Osteoblast (primary cell): ENCODE measurements at regions not wholly inside any gene's neighbourhood (a gene's known extent, or its start where the extent isn't known, plus 50 kb on each side); places are given as distances from the start of the nearest gene placed in this dataset.
A peak's percentile ranks its signal among the peaks of the same experiment; 100 is the strongest.

Experiments
- DNase-seq: peaks from one replicate; pipeline ENCODE4 v3.0.0; 2011; ENCODE audit warnings: low spot score, mixed read lengths; ENCODE audit not compliant: insufficient read length; ENCODE audit errors: missing footprints
- H2AFZ ChIP-seq: 2 replicates; pipeline ENCODE4 v1.6.0; 2011; ENCODE audit warnings: mild to moderate bottlenecking, low read length
- H3K27ac ChIP-seq: 2 replicates; pipeline ENCODE4 v1.5.1; 2011; ENCODE audit warnings: mild to moderate bottlenecking, low read depth, low read length, moderate library complexity
- H3K27me3 ChIP-seq: 2 replicates; pipeline ENCODE4 v1.6.0; 2012; ENCODE audit warnings: mild to moderate bottlenecking, control low read depth, inconsistent platforms, low read length, moderate library complexity; ENCODE audit not compliant: insufficient read depth
- H3K36me3 ChIP-seq: 2 replicates; pipeline ENCODE4 v1.5.1; 2011; ENCODE audit warnings: mild to moderate bottlenecking, low read length, control low read depth, moderate library complexity; ENCODE audit not compliant: insufficient read depth
- H3K4me1 ChIP-seq: 2 replicates; pipeline ENCODE4 v1.5.1; 2011; ENCODE audit warnings: mild to moderate bottlenecking, low read length, control low read depth, moderate library complexity; ENCODE audit not compliant: insufficient read depth
- H3K4me2 ChIP-seq: 2 replicates; pipeline ENCODE4 v1.6.0; 2011; ENCODE audit warnings: mild to moderate bottlenecking, low read length; ENCODE audit not compliant: insufficient read depth
- H3K4me3 ChIP-seq: fragments of 200-600 bp; sonication (generic); 3 replicates; pipeline ENCODE4 v1.5.1; 2012; ENCODE audit warnings: mild to moderate bottlenecking, low read length, inconsistent platforms; ENCODE audit not compliant: insufficient read depth
- H3K79me2 ChIP-seq: 2 replicates; pipeline ENCODE4 v1.6.0; 2012; ENCODE audit warnings: mild to moderate bottlenecking, low read length, control low read depth, inconsistent platforms; ENCODE audit not compliant: insufficient read depth
- H3K9me3 ChIP-seq: 2 replicates; pipeline ENCODE4 v1.5.1; 2011; ENCODE audit warnings: low read depth, low read length, control low read depth
- H4K20me1 ChIP-seq: 2 replicates; pipeline ENCODE4 v1.6.0; 2012; ENCODE audit warnings: mild to moderate bottlenecking, low read length, control low read depth; ENCODE audit not compliant: insufficient read depth
- TF ChIP-seq, protein P1 (sequence below): IDR thresholded peaks from 2 replicates; pipeline ENCODE4 v1.5.1; 2011; ENCODE audit warnings: mild to moderate bottlenecking, low read depth, low read length, moderate library complexity; ENCODE audit errors: extremely low read depth

- Histone ChIP-seq H3K79me2 (no peaks in the 10 kb centered on the region), H2AFZ (peak overlapping the region; percentile 7), H3K4me2 (no peak overlapping the region), H3K4me1 (peaks cover 23% of the 10 kb centered on the region), H3K36me3 (no peaks in the 10 kb centered on the region), H3K4me3 (no peak overlapping the region), H3K9me3 (no peaks in the 10 kb centered on the region), H4K20me1 (no peaks in the 10 kb centered on the region), H3K27me3 (no peaks in the 10 kb centered on the region), H3K27ac (peak overlapping the region; percentile 24)
- TF ChIP-seq, protein P1, sequence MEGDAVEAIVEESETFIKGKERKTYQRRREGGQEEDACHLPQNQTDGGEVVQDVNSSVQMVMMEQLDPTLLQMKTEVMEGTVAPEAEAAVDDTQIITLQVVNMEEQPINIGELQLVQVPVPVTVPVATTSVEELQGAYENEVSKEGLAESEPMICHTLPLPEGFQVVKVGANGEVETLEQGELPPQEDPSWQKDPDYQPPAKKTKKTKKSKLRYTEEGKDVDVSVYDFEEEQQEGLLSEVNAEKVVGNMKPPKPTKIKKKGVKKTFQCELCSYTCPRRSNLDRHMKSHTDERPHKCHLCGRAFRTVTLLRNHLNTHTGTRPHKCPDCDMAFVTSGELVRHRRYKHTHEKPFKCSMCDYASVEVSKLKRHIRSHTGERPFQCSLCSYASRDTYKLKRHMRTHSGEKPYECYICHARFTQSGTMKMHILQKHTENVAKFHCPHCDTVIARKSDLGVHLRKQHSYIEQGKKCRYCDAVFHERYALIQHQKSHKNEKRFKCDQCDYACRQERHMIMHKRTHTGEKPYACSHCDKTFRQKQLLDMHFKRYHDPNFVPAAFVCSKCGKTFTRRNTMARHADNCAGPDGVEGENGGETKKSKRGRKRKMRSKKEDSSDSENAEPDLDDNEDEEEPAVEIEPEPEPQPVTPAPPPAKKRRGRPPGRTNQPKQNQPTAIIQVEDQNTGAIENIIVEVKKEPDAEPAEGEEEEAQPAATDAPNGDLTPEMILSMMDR, result no peak
- DNase-seq, result no peak
These were observed 132.3 kb upstream of the CHST15 start for GRCh38 chr10:124225467-124226270.

DNA sequence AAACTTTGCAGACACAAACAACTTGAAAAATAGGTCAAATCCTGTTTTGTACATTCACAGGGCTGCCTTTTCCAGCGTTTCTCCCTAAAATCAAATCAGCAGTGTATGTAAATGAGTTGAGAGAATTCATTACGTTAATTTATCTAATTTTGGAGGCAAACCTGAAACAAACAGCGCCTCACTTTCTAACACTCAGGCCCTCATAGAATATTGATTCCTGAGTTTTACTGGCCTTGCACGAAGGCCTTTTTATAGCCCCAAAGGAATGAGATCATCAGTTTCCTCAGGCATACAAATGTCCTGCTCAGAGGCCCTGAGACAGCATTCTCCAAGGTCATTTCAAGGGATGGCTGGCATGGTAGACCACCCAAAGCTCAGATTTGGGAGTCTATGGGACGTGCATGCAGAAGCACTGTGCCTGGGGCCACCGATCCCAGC lies 131.7 kb upstream of the CHST15 start:
- Histone ChIP-seq H3K4me1 (peaks cover 23% of the 10 kb centered on the region), H3K36me3 (no peaks in the 10 kb centered on the region), H3K4me3 (no peak overlapping the region), H3K79me2 (no peaks in the 10 kb centered on the region), H3K4me2 (peak overlapping the region; percentile 43), H3K27me3 (no peaks in the 10 kb centered on the region), H4K20me1 (no peaks in the 10 kb centered on the region), H3K9me3 (no peaks in the 10 kb centered on the region), H3K27ac (peak overlapping the region; percentile 24), H2AFZ (no peak overlapping the region)
- peak; percentile 71 for DNase-seq
- TF ChIP-seq, protein P1, result no peak

DNA sequence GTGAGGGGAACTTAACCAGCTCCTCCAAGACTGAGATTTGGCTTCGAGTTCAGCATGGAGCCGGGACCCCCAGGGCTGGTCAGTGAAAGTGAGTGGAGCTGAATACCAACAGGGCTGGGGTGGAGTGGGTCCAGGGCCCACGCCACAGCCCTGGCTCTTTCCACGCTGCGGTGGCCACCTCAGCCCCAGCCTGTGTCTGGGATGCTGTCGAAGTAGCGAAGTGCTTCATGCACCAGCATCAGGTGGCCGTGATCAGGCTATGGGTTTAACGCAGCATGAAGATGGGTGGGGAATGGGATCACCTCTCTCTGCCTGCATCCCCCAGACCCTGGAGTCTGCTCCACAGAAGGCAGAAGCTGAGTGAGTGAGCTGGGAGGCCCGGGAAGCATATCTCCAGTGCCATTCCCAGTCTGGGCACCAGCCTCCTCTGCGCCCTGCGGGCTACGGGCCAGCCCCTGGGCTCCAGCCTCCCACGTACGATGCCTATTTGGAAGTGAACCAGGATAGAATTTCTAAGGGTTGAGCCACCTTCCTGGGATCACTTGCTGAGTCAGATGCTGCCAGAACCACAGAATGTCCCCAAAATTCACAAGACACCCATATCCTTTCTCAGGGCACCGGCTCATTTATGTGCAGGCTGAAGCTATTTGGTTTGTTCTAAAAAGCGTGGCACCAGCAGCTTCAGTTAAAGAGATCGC lies 131.1 kb upstream of the CHST15 start:
- no peaks in the 10 kb centered on the region for H3K27me3 ChIP-seq
- no peaks in the 10 kb centered on the region for H3K9me3 ChIP-seq
- H2AFZ ChIP-seq, result no peak overlapping the region
- H3K4me3 ChIP-seq, result no peak overlapping the region
- TF ChIP-seq, protein P1, result no peak
- H3K79me2 ChIP-seq, result no peaks in the 10 kb centered on the region
- H3K36me3 ChIP-seq, result no peaks in the 10 kb centered on the region
- DNase-seq, result peak; percentile 87
- H3K4me1 ChIP-seq, result peaks cover 23% of the 10 kb centered on the region
- no peaks in the 10 kb centered on the region for H4K20me1 ChIP-seq
- peak overlapping the region; percentile 24 for H3K27ac ChIP-seq
- peak overlapping the region; percentile 43 for H3K4me2 ChIP-seq

GRCh38 chr10:124223711-124224085 lies 130.3 kb upstream of the CHST15 start:
- DNase-seq, result peak; percentile 45
- peaks cover 23% of the 10 kb centered on the region for H3K4me1 ChIP-seq
- H3K4me2 ChIP-seq, result no peak overlapping the region
- H3K4me3 ChIP-seq, result no peak overlapping the region
- no peaks in the 10 kb centered on the region for H3K27me3 ChIP-seq
- H3K27ac ChIP-seq, result no peak overlapping the region
- no peak overlapping the region for H2AFZ ChIP-seq
- H3K36me3 ChIP-seq, result no peaks in the 10 kb centered on the region
- TF ChIP-seq, protein P1, result no peak
- no peaks in the 10 kb centered on the region for H4K20me1 ChIP-seq
- H3K9me3 ChIP-seq, result no peaks in the 10 kb centered on the region
- H3K79me2 ChIP-seq, result no peaks in the 10 kb centered on the region
